GM23338 (cell line): ENCODE measurements at regions not wholly inside any gene's neighbourhood (a gene's known extent, or its start where the extent isn't known, plus 50 kb on each side); places are given as distances from the start of the nearest gene placed in this dataset.

Experiments
- CREB1 ChIP-seq: fragments of 250-450 bp; sonication (Bioruptor Pico); IDR thresholded peaks from 2 replicates; pipeline ENCODE4 v1.5.0; 2020; ENCODE audit warnings: low read depth, mild to moderate bottlenecking, moderate library complexity
- EZH2 ChIP-seq: fragments of 200-600 bp; sonication (generic); IDR thresholded peaks from one replicate; pipeline ENCODE4 v1.8.0; 2017; ENCODE audit warnings: antibody characterized with exemption, mild to moderate bottlenecking, low read depth; ENCODE audit not compliant: unreplicated experiment
- EZH2phosphoT487 ChIP-seq: fragments of 200-600 bp; sonication (generic); IDR thresholded peaks from one replicate; pipeline ENCODE4 v1.8.1; 2018; ENCODE audit warnings: antibody characterized with exemption; ENCODE audit not compliant: unreplicated experiment
- JUNB ChIP-seq: IDR thresholded peaks from one replicate; pipeline ENCODE4 v1.6.1; 2016; ENCODE audit warnings: antibody characterized with exemption; ENCODE audit not compliant: unreplicated experiment
- POLR2AphosphoS5 ChIP-seq: IDR thresholded peaks from 2 replicates; pipeline ENCODE4 v1.6.1; 2016; ENCODE audit warnings: antibody characterized with exemption, low read depth
- STAT1 ChIP-seq: IDR thresholded peaks from one replicate; pipeline ENCODE4 v1.6.1; 2016; ENCODE audit warnings: antibody characterized with exemption; ENCODE audit not compliant: unreplicated experiment
- ZNF114 ChIP-seq: fragments of 250-450 bp; sonication (Bioruptor Pico); IDR thresholded peaks from 2 replicates; pipeline ENCODE4 v1.5.0; 2020; ENCODE audit warnings: mild to moderate bottlenecking, moderate library complexity
- ZNF331 ChIP-seq: fragments of 250-450 bp; sonication (Bioruptor Pico); IDR thresholded peaks from 2 replicates; pipeline ENCODE4 v1.5.0; 2020; ENCODE audit warnings: low read depth, mild to moderate bottlenecking, moderate library complexity
- TF ChIP-seq, protein P1 (sequence below), 2 experiments: fragments of 200-600 bp in 1 of 2; sonication (generic) in 1 of 2; conservative IDR thresholded peaks; 2 replicates each; pipeline versions ENCODE4 v1.5.1 to v1.6.1; 2016 to 2017; ENCODE audit warnings: antibody characterized with exemption in 2 of 2, low read depth in 2 of 2, mild to moderate bottlenecking in 2 of 2, moderate library complexity in 1 of 2
- TF ChIP-seq, protein P2 (sequence below): IDR thresholded peaks from one replicate; pipeline ENCODE4 v1.6.1; 2018; ENCODE audit warnings: antibody characterized with exemption; ENCODE audit not compliant: unreplicated experiment
- TF ChIP-seq, protein P3 (sequence below): fragments of 250-450 bp; sonication (Bioruptor Pico); IDR thresholded peaks from 2 replicates; pipeline ENCODE4 v1.5.0; 2020; ENCODE audit warnings: mild to moderate bottlenecking, moderate library complexity
- TF ChIP-seq, protein P4 (sequence below): IDR thresholded peaks from 2 replicates; pipeline ENCODE4 v1.6.1; 2016; ENCODE audit warnings: antibody characterized with exemption

DNA sequence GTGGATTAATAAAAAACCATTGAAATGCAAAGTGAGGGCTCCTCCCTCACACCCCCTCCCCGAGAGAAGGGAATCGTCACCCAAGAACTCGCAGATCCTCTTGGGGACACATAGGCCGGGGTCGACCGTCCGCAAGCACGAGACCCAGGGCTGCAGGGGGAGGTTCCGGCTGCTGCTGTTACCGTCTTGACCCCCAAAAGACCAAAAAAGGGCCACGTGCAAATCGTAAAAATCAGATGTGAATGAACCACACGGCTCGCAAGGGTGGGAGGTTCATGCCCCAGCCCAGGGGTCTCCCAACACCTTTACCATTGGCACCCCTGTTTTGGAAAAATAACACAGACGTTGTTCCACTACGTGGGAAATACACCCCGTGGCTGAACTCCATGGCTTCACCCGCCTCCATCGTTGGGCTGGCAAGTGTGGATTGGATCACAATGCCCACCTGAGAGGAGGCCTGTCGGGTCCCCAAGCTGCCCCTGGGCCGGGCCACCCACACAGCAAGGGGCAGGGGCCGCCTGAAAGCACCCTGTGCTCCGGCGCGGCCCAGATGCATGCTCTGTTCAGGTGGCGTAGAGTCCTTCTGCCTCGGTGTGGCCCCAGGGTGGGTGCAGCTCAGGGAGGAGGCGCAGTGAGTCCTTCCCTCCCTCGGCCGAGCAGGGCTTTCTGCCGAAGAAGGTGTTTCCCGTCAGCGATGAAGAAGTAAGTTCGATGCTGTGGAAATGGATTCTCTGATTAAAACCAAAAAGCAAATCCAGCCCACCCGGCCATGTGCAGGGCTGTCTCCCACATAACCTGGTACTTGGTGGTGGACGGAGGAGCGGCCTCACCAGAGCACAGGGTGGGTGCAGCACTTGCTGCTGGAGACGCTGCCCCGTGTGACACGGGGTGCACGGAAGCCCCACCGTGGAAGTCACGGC is 85.0 kb downstream of the YTHDF1 start:
- TF ChIP-seq EZH2: no peak
- TF ChIP-seq, protein P1, sequence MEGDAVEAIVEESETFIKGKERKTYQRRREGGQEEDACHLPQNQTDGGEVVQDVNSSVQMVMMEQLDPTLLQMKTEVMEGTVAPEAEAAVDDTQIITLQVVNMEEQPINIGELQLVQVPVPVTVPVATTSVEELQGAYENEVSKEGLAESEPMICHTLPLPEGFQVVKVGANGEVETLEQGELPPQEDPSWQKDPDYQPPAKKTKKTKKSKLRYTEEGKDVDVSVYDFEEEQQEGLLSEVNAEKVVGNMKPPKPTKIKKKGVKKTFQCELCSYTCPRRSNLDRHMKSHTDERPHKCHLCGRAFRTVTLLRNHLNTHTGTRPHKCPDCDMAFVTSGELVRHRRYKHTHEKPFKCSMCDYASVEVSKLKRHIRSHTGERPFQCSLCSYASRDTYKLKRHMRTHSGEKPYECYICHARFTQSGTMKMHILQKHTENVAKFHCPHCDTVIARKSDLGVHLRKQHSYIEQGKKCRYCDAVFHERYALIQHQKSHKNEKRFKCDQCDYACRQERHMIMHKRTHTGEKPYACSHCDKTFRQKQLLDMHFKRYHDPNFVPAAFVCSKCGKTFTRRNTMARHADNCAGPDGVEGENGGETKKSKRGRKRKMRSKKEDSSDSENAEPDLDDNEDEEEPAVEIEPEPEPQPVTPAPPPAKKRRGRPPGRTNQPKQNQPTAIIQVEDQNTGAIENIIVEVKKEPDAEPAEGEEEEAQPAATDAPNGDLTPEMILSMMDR (conservative IDR thresholded peaks at IDR 0.05; ENCODE audit: low read depth in 2 of 2): no peak
- no peak for TF ChIP-seq EZH2phosphoT487
- TF ChIP-seq, protein P2, sequence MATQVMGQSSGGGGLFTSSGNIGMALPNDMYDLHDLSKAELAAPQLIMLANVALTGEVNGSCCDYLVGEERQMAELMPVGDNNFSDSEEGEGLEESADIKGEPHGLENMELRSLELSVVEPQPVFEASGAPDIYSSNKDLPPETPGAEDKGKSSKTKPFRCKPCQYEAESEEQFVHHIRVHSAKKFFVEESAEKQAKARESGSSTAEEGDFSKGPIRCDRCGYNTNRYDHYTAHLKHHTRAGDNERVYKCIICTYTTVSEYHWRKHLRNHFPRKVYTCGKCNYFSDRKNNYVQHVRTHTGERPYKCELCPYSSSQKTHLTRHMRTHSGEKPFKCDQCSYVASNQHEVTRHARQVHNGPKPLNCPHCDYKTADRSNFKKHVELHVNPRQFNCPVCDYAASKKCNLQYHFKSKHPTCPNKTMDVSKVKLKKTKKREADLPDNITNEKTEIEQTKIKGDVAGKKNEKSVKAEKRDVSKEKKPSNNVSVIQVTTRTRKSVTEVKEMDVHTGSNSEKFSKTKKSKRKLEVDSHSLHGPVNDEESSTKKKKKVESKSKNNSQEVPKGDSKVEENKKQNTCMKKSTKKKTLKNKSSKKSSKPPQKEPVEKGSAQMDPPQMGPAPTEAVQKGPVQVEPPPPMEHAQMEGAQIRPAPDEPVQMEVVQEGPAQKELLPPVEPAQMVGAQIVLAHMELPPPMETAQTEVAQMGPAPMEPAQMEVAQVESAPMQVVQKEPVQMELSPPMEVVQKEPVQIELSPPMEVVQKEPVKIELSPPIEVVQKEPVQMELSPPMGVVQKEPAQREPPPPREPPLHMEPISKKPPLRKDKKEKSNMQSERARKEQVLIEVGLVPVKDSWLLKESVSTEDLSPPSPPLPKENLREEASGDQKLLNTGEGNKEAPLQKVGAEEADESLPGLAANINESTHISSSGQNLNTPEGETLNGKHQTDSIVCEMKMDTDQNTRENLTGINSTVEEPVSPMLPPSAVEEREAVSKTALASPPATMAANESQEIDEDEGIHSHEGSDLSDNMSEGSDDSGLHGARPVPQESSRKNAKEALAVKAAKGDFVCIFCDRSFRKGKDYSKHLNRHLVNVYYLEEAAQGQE: no peak
- no peak for TF ChIP-seq JUNB
- TF ChIP-seq ZNF331 (CRISPR knock-in tag): no peak
- no peak for TF ChIP-seq POLR2AphosphoS5
- no peak for TF ChIP-seq CREB1 (CRISPR knock-in tag)
- no peak for TF ChIP-seq STAT1
- TF ChIP-seq ZNF114 (CRISPR knock-in tag): no peak
- TF ChIP-seq, protein P3, sequence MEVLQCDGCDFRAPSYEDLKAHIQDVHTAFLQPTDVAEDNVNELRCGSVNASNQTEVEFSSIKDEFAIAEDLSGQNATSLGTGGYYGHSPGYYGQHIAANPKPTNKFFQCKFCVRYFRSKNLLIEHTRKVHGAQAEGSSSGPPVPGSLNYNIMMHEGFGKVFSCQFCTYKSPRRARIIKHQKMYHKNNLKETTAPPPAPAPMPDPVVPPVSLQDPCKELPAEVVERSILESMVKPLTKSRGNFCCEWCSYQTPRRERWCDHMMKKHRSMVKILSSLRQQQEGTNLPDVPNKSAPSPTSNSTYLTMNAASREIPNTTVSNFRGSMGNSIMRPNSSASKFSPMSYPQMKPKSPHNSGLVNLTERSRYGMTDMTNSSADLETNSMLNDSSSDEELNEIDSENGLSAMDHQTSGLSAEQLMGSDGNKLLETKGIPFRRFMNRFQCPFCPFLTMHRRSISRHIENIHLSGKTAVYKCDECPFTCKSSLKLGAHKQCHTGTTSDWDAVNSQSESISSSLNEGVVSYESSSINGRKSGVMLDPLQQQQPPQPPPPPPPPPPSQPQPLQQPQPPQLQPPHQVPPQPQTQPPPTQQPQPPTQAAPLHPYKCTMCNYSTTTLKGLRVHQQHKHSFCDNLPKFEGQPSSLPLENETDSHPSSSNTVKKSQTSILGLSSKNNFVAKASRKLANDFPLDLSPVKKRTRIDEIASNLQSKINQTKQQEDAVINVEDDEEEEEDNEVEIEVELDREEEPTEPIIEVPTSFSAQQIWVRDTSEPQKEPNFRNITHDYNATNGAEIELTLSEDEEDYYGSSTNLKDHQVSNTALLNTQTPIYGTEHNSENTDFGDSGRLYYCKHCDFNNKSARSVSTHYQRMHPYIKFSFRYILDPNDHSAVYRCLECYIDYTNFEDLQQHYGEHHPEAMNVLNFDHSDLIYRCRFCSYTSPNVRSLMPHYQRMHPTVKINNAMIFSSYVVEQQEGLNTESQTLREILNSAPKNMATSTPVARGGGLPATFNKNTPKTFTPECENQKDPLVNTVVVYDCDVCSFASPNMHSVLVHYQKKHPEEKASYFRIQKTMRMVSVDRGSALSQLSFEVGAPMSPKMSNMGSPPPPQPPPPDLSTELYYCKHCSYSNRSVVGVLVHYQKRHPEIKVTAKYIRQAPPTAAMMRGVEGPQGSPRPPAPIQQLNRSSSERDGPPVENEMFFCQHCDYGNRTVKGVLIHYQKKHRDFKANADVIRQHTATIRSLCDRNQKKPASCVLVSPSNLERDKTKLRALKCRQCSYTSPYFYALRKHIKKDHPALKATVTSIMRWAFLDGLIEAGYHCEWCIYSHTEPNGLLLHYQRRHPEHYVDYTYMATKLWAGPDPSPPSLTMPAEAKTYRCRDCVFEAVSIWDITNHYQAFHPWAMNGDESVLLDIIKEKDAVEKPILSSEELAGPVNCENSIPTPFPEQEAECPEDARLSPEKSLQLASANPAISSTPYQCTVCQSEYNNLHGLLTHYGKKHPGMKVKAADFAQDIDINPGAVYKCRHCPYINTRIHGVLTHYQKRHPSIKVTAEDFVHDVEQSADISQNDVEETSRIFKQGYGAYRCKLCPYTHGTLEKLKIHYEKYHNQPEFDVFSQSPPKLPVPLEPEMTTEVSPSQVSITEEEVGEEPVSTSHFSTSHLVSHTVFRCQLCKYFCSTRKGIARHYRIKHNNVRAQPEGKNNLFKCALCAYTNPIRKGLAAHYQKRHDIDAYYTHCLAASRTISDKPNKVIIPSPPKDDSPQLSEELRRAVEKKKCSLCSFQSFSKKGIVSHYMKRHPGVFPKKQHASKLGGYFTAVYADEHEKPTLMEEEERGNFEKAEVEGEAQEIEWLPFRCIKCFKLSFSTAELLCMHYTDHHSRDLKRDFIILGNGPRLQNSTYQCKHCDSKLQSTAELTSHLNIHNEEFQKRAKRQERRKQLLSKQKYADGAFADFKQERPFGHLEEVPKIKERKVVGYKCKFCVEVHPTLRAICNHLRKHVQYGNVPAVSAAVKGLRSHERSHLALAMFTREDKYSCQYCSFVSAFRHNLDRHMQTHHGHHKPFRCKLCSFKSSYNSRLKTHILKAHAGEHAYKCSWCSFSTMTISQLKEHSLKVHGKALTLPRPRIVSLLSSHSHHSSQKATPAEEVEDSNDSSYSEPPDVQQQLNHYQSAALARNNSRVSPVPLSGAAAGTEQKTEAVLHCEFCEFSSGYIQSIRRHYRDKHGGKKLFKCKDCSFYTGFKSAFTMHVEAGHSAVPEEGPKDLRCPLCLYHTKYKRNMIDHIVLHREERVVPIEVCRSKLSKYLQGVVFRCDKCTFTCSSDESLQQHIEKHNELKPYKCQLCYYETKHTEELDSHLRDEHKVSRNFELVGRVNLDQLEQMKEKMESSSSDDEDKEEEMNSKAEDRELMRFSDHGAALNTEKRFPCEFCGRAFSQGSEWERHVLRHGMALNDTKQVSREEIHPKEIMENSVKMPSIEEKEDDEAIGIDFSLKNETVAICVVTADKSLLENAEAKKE (CRISPR knock-in tag): no peak
- TF ChIP-seq, protein P4, sequence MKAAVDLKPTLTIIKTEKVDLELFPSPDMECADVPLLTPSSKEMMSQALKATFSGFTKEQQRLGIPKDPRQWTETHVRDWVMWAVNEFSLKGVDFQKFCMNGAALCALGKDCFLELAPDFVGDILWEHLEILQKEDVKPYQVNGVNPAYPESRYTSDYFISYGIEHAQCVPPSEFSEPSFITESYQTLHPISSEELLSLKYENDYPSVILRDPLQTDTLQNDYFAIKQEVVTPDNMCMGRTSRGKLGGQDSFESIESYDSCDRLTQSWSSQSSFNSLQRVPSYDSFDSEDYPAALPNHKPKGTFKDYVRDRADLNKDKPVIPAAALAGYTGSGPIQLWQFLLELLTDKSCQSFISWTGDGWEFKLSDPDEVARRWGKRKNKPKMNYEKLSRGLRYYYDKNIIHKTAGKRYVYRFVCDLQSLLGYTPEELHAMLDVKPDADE: no peak
